Immature natural killer cell (primary cell): ENCODE measurements at regions not wholly inside any gene's neighbourhood (a gene's known extent, or its start where the extent isn't known, plus 50 kb on each side); places are given as distances from the start of the nearest gene placed in this dataset.

Source experiments
- DNase-seq, 3 donors: peaks; one replicate each; pipeline ENCODE4 v3.0.0; 2022; ENCODE audit warnings: mixed read lengths in 1 of 3
- H3K27ac Mint-ChIP-seq, 6 donors: one replicate each; pipeline ENCODE4 v1.8.0; 2020; ENCODE audit warnings: mixed read lengths in 6 of 6, mild to moderate bottlenecking in 5 of 6, inconsistent platforms in 4 of 6, moderate library complexity in 3 of 6
- H3K27me3 Mint-ChIP-seq, 3 donors: one replicate each; pipeline ENCODE4 v1.8.0; 2020 to 2021; ENCODE audit warnings: low read depth in 3 of 3, mild to moderate bottlenecking in 3 of 3, mixed read lengths in 3 of 3, moderate library complexity in 3 of 3, inconsistent platforms in 1 of 3
- H3K36me3 Mint-ChIP-seq, 3 donors: one replicate each; pipeline ENCODE4 v1.8.0; 2020; ENCODE audit warnings: mixed read lengths in 3 of 3, inconsistent platforms in 2 of 3, mild to moderate bottlenecking in 2 of 3
- H3K4me1 Mint-ChIP-seq, 2 donors: one replicate each; pipeline ENCODE4 v1.8.0; 2020; ENCODE audit warnings: inconsistent platforms in 2 of 2, mild to moderate bottlenecking in 2 of 2, mixed read lengths in 2 of 2, moderate library complexity in 1 of 2
- H3K4me3 Mint-ChIP-seq, 5 donors: one replicate each; pipeline ENCODE4 v1.8.0; 2020; ENCODE audit warnings: mild to moderate bottlenecking in 5 of 5, mixed read lengths in 5 of 5, inconsistent platforms in 3 of 5, moderate library complexity in 3 of 5
- H3K9me3 Mint-ChIP-seq, 6 donors: one replicate each; pipeline ENCODE4 v1.8.0; 2020; ENCODE audit warnings: mild to moderate bottlenecking in 6 of 6, mixed read lengths in 6 of 6, inconsistent platforms in 4 of 6, moderate library complexity in 3 of 6

- Mint-ChIP-seq H3K36me3 (no peaks in the 10 kb centered on the region), H3K9me3 (peaks cover 0 to 4% (median 0%) of the 10 kb centered on the region in 6 donors), H3K27ac (no peak overlapping the region), H3K27me3 (peaks cover 0 to 4% (median 0%) of the 10 kb centered on the region in 3 donors), H3K4me1 (no peaks in the 10 kb centered on the region), H3K4me3 (no peak overlapping the region)
- no peak for DNase-seq
Measured at GRCh38 chr4:20592013-20592412, 108.2 kb upstream of the PACRGL start.

- Mint-ChIP-seq H3K9me3 (peaks cover 0 to 4% (median 0%) of the 10 kb centered on the region in 6 donors), H3K4me3 (no peak overlapping the region), H3K4me1 (no peaks in the 10 kb centered on the region), H3K27ac (no peak overlapping the region), H3K36me3 (no peaks in the 10 kb centered on the region), H3K27me3 (peaks cover 0 to 4% (median 0%) of the 10 kb centered on the region in 3 donors)
- no peak for DNase-seq
Measured at GRCh38 chr4:20592663-20593062, 107.6 kb upstream of the PACRGL start.

- H3K27me3 Mint-ChIP-seq, result peaks cover 0 to 3% (median 0%) of the 10 kb centered on the region in 3 donors
- H3K4me1 Mint-ChIP-seq, result no peaks in the 10 kb centered on the region
- DNase-seq, result no peak
- H3K9me3 Mint-ChIP-seq, result peaks cover 0 to 4% (median 0%) of the 10 kb centered on the region in 6 donors
- H3K4me3 Mint-ChIP-seq, result no peak overlapping the region
- no peak overlapping the region for H3K27ac Mint-ChIP-seq
- no peaks in the 10 kb centered on the region for H3K36me3 Mint-ChIP-seq
Measured at GRCh38 chr4:20598626-20599025, 101.6 kb upstream of the PACRGL start.

GRCh38 chr4:20603671-20604313 is 96.5 kb upstream of the PACRGL start:
- Mint-ChIP-seq H3K4me1 (no peaks in the 10 kb centered on the region), H3K36me3 (no peaks in the 10 kb centered on the region), H3K4me3 (no peak overlapping the region), H3K27me3 (no peaks in the 10 kb centered on the region), H3K9me3 (no peaks in the 10 kb centered on the region), H3K27ac (no peak overlapping the region)
- DNase-seq, result no peak

- H3K27ac Mint-ChIP-seq, result no peak overlapping the region
- no peaks in the 10 kb centered on the region for H3K36me3 Mint-ChIP-seq
- DNase-seq, result no peak
- H3K27me3 Mint-ChIP-seq, result peaks cover 0 to 1% (median 0%) of the 10 kb centered on the region in 3 donors
- H3K4me3 Mint-ChIP-seq, result no peak overlapping the region
- H3K9me3 Mint-ChIP-seq, result peaks cover 0 to 3% (median under 1%) of the 10 kb centered on the region in 6 donors
- no peaks in the 10 kb centered on the region for H3K4me1 Mint-ChIP-seq
Measured at GRCh38 chr4:20612313-20612712, 87.9 kb upstream of the PACRGL start.

GRCh38 chr4:20614816-20615215 is 85.4 kb upstream of the PACRGL start:
- Mint-ChIP-seq H3K36me3 (no peaks in the 10 kb centered on the region), H3K9me3 (peaks cover 0 to 3% (median under 1%) of the 10 kb centered on the region in 6 donors), H3K27ac (no peak overlapping the region), H3K4me1 (no peaks in the 10 kb centered on the region), H3K27me3 (peaks cover 0 to 2% (median 0%) of the 10 kb centered on the region in 3 donors), H3K4me3 (no peak overlapping the region)
- no peak for DNase-seq

- Mint-ChIP-seq H3K9me3 (peaks cover 0 to 3% (median under 1%) of the 10 kb centered on the region in 6 donors), H3K27ac (no peak overlapping the region), H3K27me3 (peaks cover 0 to 2% (median 0%) of the 10 kb centered on the region in 3 donors), H3K4me1 (no peaks in the 10 kb centered on the region), H3K36me3 (no peaks in the 10 kb centered on the region), H3K4me3 (no peak overlapping the region)
- DNase-seq, result no peak
Measured at GRCh38 chr4:20615486-20616260, 84.6 kb upstream of the PACRGL start.

GRCh38 chr4:20616313-20616712 is 83.9 kb upstream of the PACRGL start:
- no peaks in the 10 kb centered on the region for H3K36me3 Mint-ChIP-seq
- peaks cover 0 to 2% (median 0%) of the 10 kb centered on the region in 3 donors for H3K27me3 Mint-ChIP-seq
- no peak overlapping the region for H3K27ac Mint-ChIP-seq
- peaks cover 0 to under 1% of the 10 kb centered on the region in 2 donors for H3K4me1 Mint-ChIP-seq
- DNase-seq, result no peak
- peaks cover 0 to 3% (median 0%) of the 10 kb centered on the region in 6 donors for H3K9me3 Mint-ChIP-seq
- no peak overlapping the region for H3K4me3 Mint-ChIP-seq

- Mint-ChIP-seq H3K36me3 (no peaks in the 10 kb centered on the region), H3K27me3 (peaks cover 0 to 2% (median 0%) of the 10 kb centered on the region in 3 donors), H3K27ac (no peak overlapping the region), H3K4me1 (peaks cover 0 to 4% of the 10 kb centered on the region in 2 donors), H3K9me3 (peaks cover 0 to 3% (median 0%) of the 10 kb centered on the region in 6 donors), H3K4me3 (no peak overlapping the region)
- DNase-seq, result no peak
Measured at GRCh38 chr4:20616848-20617247, 83.4 kb upstream of the PACRGL start.

- peaks cover 0 to 2% (median 0%) of the 10 kb centered on the region in 3 donors for H3K27me3 Mint-ChIP-seq
- H3K36me3 Mint-ChIP-seq, result no peaks in the 10 kb centered on the region
- no peak overlapping the region for H3K4me3 Mint-ChIP-seq
Measured at GRCh38 chr4:20617678-20618396, 82.4 kb upstream of the PACRGL start.

GRCh38 chr4:20618731-20619130 is 81.5 kb upstream of the PACRGL start:
- H3K9me3 Mint-ChIP-seq, result peaks cover 0 to 3% (median 0%) of the 10 kb centered on the region in 6 donors
- peaks cover 0 to 4% of the 10 kb centered on the region in 2 donors for H3K4me1 Mint-ChIP-seq
- H3K27me3 Mint-ChIP-seq, result peaks cover 0 to 2% (median 0%) of the 10 kb centered on the region in 3 donors
- H3K27ac Mint-ChIP-seq, result no peak overlapping the region
- peaks cover 0 to 3% (median 0%) of the 10 kb centered on the region in 3 donors for H3K36me3 Mint-ChIP-seq
- H3K4me3 Mint-ChIP-seq, result no peak overlapping the region
- DNase-seq, result no peak

More at GRCh38 chr4:20617678-20618396, 82.4 kb upstream of the PACRGL start:
- peaks cover 0 to 4% of the 10 kb centered on the region in 2 donors for H3K4me1 Mint-ChIP-seq
- DNase-seq, result no peak
- no peak overlapping the region for H3K27ac Mint-ChIP-seq
- peaks cover 0 to 3% (median 0%) of the 10 kb centered on the region in 6 donors for H3K9me3 Mint-ChIP-seq

- Mint-ChIP-seq H3K27ac (peak overlapping the region in 2 of 6 donors; percentile 26 to 28), H3K4me3 (peak overlapping the region in 4 of 5 donors; percentile 15 to 69 (median 50)), H3K36me3 (peaks cover 0 to 4% (median 0%) of the 10 kb centered on the region in 3 donors), H3K4me1 (peaks cover 0 to 4% of the 10 kb centered on the region in 2 donors), H3K9me3 (peaks cover 0 to 2% (median 0%) of the 10 kb centered on the region in 6 donors), H3K27me3 (peaks cover 0 to 2% (median 0%) of the 10 kb centered on the region in 3 donors)
- no peak for DNase-seq
Measured at GRCh38 chr4:20621476-20621875, 78.8 kb upstream of the PACRGL start.

- H3K9me3 Mint-ChIP-seq, result peaks cover 0 to 2% (median 0%) of the 10 kb centered on the region in 6 donors
- peaks cover 0 to 1% (median 0%) of the 10 kb centered on the region in 3 donors for H3K27me3 Mint-ChIP-seq
- peaks cover 0 to 4% (median 0%) of the 10 kb centered on the region in 3 donors for H3K36me3 Mint-ChIP-seq
- peaks cover 0 to 4% of the 10 kb centered on the region in 2 donors for H3K4me1 Mint-ChIP-seq
- H3K27ac Mint-ChIP-seq, result no peak overlapping the region
- H3K4me3 Mint-ChIP-seq, result no peak overlapping the region
- no peak for DNase-seq
Measured at GRCh38 chr4:20622701-20623100, 77.6 kb upstream of the PACRGL start.
